MM.1S (cell line): ENCODE measurements at regions not wholly inside any gene's neighbourhood (a gene's known extent, or its start where the extent isn't known, plus 50 kb on each side); places are given as distances from the start of the nearest gene placed in this dataset.
"Not testable (repeated sequence)": the region's sequence is repeated elsewhere in the genome, so short reads cannot be mapped to it uniquely, and the experiment has no call there.

Experiments
- DNase-seq: peaks from one replicate; pipeline ENCODE4 v3.0.0-alpha.2; 2015
- H2AFZ ChIP-seq: fragments of 300-600 bp; sonication (generic); 2 replicates; pipeline ENCODE4 v1.6.0; 2016; ENCODE audit warnings: antibody characterized with exemption, low read length
- H3F3A ChIP-seq: fragments of 300-600 bp; sonication (generic); 2 replicates; pipeline ENCODE4 v1.6.1; 2016; ENCODE audit warnings: mild to moderate bottlenecking, antibody characterized with exemption, low read length, moderate library complexity, mixed read lengths; ENCODE audit not compliant: insufficient read depth
- H3K27ac ChIP-seq: fragments of 300-600 bp; sonication (generic); 2 replicates; pipeline ENCODE4 v1.5.1; 2016; ENCODE audit warnings: mild to moderate bottlenecking, low read length
- H3K27me3 ChIP-seq: fragments of 300-600 bp; sonication (generic); replicated peaks from 2 replicates; pipeline ENCODE4 v1.6.0; 2016; ENCODE audit warnings: low read length; ENCODE audit not compliant: insufficient read depth
- H3K36me3 ChIP-seq: fragments of 300-600 bp; sonication (generic); replicated peaks from 2 replicates; pipeline ENCODE4 v1.6.1; 2016; ENCODE audit warnings: mild to moderate bottlenecking, low read length, mixed read lengths; ENCODE audit not compliant: insufficient read depth
- H3K4me1 ChIP-seq: fragments of 300-600 bp; sonication (generic); 2 replicates; pipeline ENCODE4 v1.6.1; 2016; ENCODE audit warnings: low read length, mixed read lengths
- H3K4me2 ChIP-seq: fragments of 300-600 bp; sonication (generic); 2 replicates; pipeline ENCODE4 v1.6.0; 2016; ENCODE audit warnings: low read depth, low read length
- H3K4me3 ChIP-seq: fragments of 300-600 bp; sonication (generic); 2 replicates; pipeline ENCODE4 v1.5.1; 2016; ENCODE audit warnings: low read length, mixed read lengths
- H3K79me2 ChIP-seq: fragments of 300-600 bp; sonication (generic); 2 replicates; pipeline ENCODE4 v1.6.1; 2016; ENCODE audit warnings: mixed run types, low read length, mixed read lengths
- H3K9ac ChIP-seq: fragments of 300-600 bp; sonication (generic); 2 replicates; pipeline ENCODE4 v1.6.1; 2016; ENCODE audit warnings: low read length, mixed read lengths
- H3K9me2 ChIP-seq: fragments of 300-600 bp; sonication (generic); replicated peaks from 2 replicates; pipeline ENCODE4 v1.6.1; 2016; ENCODE audit warnings: mild to moderate bottlenecking, low read length, mixed read lengths; ENCODE audit not compliant: insufficient read depth
- H3K9me3 ChIP-seq: fragments of 300-600 bp; sonication (generic); replicated peaks from 2 replicates; pipeline ENCODE4 v1.6.1; 2016; ENCODE audit warnings: mild to moderate bottlenecking, low read length, mixed read lengths; ENCODE audit not compliant: insufficient read depth
- H4K20me1 ChIP-seq: fragments of 300-600 bp; sonication (generic); 2 replicates; pipeline ENCODE4 v1.6.1; 2016; ENCODE audit warnings: mild to moderate bottlenecking, low read length, moderate library complexity, mixed read lengths; ENCODE audit not compliant: insufficient read depth
- EZH2 ChIP-seq: fragments of 300-600 bp; sonication (generic); optimal IDR thresholded peaks from 2 replicates; pipeline ENCODE3; 2017; ENCODE audit warnings: low read depth, mild to moderate bottlenecking, antibody characterized with exemption, low read length, mixed read lengths
- EZH2phosphoT487 ChIP-seq: fragments of 300-600 bp; sonication (generic); IDR thresholded peaks from 2 replicates; pipeline ENCODE4 v1.6.1; 2018; ENCODE audit warnings: antibody characterized with exemption, low read length
- TF ChIP-seq, protein P1 (sequence below): fragments of 300-600 bp; sonication (generic); IDR thresholded peaks from 2 replicates; pipeline ENCODE4 v1.5.1; 2016; ENCODE audit warnings: antibody characterized with exemption, low read length, mixed read lengths

DNA sequence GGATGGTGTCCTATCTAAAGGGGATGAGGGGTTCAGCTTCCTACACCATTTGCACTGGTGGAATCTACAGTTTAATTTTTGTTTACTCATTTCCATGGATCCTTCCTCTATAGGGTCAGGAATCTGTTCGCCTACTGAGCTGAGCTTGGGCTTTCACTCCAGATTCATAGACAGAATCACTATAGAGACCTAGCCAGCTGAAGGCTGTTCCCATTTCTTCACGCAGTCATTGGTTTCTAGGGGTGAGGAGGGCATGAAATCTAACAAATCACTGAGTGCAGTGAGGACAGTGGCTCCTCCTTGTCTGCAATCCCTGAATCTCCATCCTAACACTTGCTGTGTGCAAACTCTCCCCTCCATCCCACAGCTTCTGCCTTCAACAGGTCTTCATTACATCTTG, 578.5 kb downstream of the TSN start:
- Histone ChIP-seq H2AFZ (no peak overlapping the region), H3K9ac (no peak overlapping the region), H4K20me1 (no peaks in the 10 kb centered on the region), H3K27me3 (no peaks in the 10 kb centered on the region), H3F3A (no peaks in the 10 kb centered on the region), H3K9me2 (no peaks in the 10 kb centered on the region), H3K79me2 (no peaks in the 10 kb centered on the region), H3K27ac (no peak overlapping the region), H3K4me3 (no peak overlapping the region), H3K9me3 (no peaks in the 10 kb centered on the region), H3K4me1 (no peaks in the 10 kb centered on the region), H3K4me2 (no peak overlapping the region), H3K36me3 (no peaks in the 10 kb centered on the region)
- TF ChIP-seq, protein P1, sequence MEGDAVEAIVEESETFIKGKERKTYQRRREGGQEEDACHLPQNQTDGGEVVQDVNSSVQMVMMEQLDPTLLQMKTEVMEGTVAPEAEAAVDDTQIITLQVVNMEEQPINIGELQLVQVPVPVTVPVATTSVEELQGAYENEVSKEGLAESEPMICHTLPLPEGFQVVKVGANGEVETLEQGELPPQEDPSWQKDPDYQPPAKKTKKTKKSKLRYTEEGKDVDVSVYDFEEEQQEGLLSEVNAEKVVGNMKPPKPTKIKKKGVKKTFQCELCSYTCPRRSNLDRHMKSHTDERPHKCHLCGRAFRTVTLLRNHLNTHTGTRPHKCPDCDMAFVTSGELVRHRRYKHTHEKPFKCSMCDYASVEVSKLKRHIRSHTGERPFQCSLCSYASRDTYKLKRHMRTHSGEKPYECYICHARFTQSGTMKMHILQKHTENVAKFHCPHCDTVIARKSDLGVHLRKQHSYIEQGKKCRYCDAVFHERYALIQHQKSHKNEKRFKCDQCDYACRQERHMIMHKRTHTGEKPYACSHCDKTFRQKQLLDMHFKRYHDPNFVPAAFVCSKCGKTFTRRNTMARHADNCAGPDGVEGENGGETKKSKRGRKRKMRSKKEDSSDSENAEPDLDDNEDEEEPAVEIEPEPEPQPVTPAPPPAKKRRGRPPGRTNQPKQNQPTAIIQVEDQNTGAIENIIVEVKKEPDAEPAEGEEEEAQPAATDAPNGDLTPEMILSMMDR, result no peak
- TF ChIP-seq EZH2phosphoT487 (no peak), EZH2 (no peak)
- DNase-seq, result no peak

DNA sequence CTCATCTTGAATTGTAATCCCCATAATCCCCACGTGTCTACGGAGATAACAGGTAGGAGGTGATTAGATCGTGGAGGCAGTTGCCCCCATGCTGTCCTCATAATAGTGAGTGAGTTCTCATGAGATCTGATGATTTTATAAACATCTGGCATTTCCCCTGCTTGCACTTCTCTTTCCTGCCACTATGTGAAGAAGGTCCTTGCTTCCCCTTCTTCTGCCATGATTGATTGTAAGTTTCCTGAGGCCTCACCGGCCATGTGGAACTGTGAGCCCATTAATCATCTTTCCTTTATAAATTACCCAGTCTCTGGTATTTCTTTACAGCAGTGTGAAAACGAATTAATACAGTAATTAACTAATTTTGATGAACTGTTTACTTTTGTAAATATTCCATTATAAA, 582.5 kb downstream of the TSN start:
- Histone ChIP-seq H4K20me1 (no peaks in the 10 kb centered on the region), H3K27ac (no peak overlapping the region), H2AFZ (no peak overlapping the region), H3K4me1 (no peaks in the 10 kb centered on the region), H3K9ac (no peak overlapping the region), H3K9me3 (no peaks in the 10 kb centered on the region), H3F3A (no peaks in the 10 kb centered on the region), H3K36me3 (no peaks in the 10 kb centered on the region), H3K4me2 (no peak overlapping the region), H3K79me2 (no peaks in the 10 kb centered on the region), H3K4me3 (no peak overlapping the region), H3K27me3 (no peaks in the 10 kb centered on the region), H3K9me2 (no peaks in the 10 kb centered on the region)
- TF ChIP-seq EZH2 (no peak), EZH2phosphoT487 (no peak)
- TF ChIP-seq, protein P1, result no peak
- no peak for DNase-seq

DNA sequence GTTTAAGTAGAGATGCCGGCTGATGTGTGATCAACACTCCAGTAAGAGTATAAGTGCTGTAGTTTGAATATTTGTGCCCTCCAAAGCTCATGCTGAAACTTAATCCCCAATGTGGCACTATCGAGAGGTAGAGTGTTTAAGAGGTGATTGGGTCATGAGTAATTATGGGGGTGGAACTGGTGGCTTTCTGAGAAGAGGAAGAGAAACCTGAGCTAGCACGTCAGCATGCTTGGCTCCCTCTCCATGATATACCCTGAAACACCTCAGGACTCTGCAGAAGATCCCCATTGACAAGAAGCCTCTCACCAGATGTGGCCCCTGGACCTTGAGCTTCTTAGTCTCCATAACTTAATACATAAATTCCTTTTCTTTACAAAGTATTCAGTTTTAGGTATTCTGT, 584.8 kb downstream of the TSN start:
- Histone ChIP-seq H3K4me2 (no peak overlapping the region), H3K27ac (no peak overlapping the region), H4K20me1 (no peaks in the 10 kb centered on the region), H3K79me2 (no peaks in the 10 kb centered on the region), H3K9ac (no peak overlapping the region), H3K27me3 (no peaks in the 10 kb centered on the region), H3K9me2 (no peaks in the 10 kb centered on the region), H3K36me3 (no peaks in the 10 kb centered on the region), H2AFZ (no peak overlapping the region), H3K4me3 (no peak overlapping the region), H3K9me3 (no peaks in the 10 kb centered on the region), H3F3A (no peaks in the 10 kb centered on the region), H3K4me1 (no peaks in the 10 kb centered on the region)
- DNase-seq, result no peak
- no peak for TF ChIP-seq EZH2
- TF ChIP-seq, protein P1, result no peak
- no peak for TF ChIP-seq EZH2phosphoT487

DNA sequence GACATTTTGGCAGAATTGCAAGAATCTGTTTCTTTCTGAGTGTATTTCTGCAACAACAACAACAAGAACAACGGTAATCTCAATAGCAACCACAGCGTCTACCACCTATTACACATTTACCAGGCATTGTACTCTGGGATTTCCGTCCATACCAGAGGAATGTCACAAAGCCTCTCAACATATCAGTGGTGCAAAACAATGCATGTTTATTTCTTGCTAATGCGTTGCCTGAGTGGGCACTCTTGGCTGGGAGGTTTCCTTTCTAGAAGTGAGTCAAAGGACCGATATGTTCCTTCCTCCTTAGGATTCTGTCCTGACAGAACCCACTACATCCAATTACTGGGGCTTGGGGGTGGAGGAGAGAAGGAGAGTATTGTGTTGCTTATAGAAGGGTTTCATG, 585.6 kb downstream of the TSN start:
- no peaks in the 10 kb centered on the region for H3K27me3 ChIP-seq
- no peaks in the 10 kb centered on the region for H3F3A ChIP-seq
- no peak overlapping the region for H3K9ac ChIP-seq
- TF ChIP-seq EZH2phosphoT487 (no peak), EZH2 (no peak)
- TF ChIP-seq, protein P1, result no peak
- no peak for DNase-seq
- H3K4me1 ChIP-seq, result no peaks in the 10 kb centered on the region
- H3K27ac ChIP-seq, result no peak overlapping the region
- no peak overlapping the region for H3K4me2 ChIP-seq
- H3K79me2 ChIP-seq, result no peaks in the 10 kb centered on the region
- no peak overlapping the region for H3K4me3 ChIP-seq
- no peaks in the 10 kb centered on the region for H4K20me1 ChIP-seq
- H3K9me2 ChIP-seq, result no peaks in the 10 kb centered on the region
- H2AFZ ChIP-seq, result no peak overlapping the region
- H3K9me3 ChIP-seq, result no peaks in the 10 kb centered on the region
- H3K36me3 ChIP-seq, result no peaks in the 10 kb centered on the region

DNA sequence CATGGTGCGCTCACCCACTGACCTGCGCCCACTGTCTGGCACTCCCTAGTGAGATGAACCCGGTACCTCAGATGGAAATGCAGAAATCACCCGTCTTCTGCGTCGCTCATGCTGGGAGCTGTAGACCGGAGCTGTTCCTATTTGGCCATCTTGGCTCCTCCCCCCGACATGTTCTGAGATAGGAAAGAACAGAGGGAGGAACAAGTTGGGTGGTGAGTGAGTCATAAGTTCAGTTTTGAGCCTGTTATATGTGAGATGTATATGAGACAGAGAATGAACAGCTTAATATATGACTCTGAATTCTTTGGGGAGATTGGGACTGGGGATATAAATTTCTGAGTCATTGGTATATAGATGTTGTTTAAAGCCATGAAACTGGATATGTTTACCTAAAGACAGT, 596.7 kb downstream of the TSN start:
- DNase-seq, H3K9me3 ChIP-seq, H3K4me1 ChIP-seq, H4K20me1 ChIP-seq, H3K27me3 ChIP-seq, H3K4me2 ChIP-seq, H3K9me2 ChIP-seq, H3K4me3 ChIP-seq, H3F3A ChIP-seq, H3K9ac ChIP-seq, H3K27ac ChIP-seq, H3K79me2 ChIP-seq, H2AFZ ChIP-seq, H3K36me3 ChIP-seq: not testable (repeated sequence)
